ENCODE measurements at regions not wholly inside any gene's neighbourhood (a gene's known extent, or its start where the extent isn't known, plus 50 kb on each side); places are given as distances from the start of the nearest gene placed in this dataset.
"Not testable (repeated sequence)": the region's sequence is repeated elsewhere in the genome, so short reads cannot be mapped to it uniquely, and the experiment has no call there.

DNA sequence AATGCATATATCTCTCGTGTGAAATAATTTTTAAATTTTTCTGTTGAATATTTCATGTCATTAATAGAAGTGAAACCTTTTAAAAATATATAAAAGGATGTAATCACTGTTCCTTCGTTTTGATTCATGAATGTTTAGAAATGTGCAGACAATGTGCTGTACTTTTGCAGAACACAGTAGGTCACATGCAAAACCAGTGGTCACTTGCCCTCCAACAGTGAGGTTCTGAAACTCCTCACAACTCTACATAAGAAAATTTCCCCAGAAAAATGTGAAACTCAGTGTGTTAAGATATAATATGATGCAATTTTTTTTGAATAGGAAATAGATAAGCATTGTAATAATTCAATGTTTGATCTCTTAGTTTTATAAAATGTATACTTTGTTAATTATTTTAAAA lies 747.7 kb upstream of the CDH18 start:
- not testable (repeated sequence) for H3K36me3 Mint-ChIP-seq (ENCODE audit: low read depth, unreplicated experiment); DNase-seq (ENCODE audit: low spot score); H3K9me3 Mint-ChIP-seq (ENCODE audit: unreplicated experiment); H3K27me3 Mint-ChIP-seq (ENCODE audit: unreplicated experiment); H3K4me3 Mint-ChIP-seq (ENCODE audit: unreplicated experiment); H3K4me1 Mint-ChIP-seq (ENCODE audit: unreplicated experiment); H3K27ac Mint-ChIP-seq (ENCODE audit: unreplicated experiment)

- not testable (repeated sequence) for H3K36me3 Mint-ChIP-seq (ENCODE audit: low read depth, unreplicated experiment); H3K4me1 Mint-ChIP-seq (ENCODE audit: unreplicated experiment); H3K4me3 Mint-ChIP-seq (ENCODE audit: unreplicated experiment); H3K27ac Mint-ChIP-seq (ENCODE audit: unreplicated experiment); H3K9me3 Mint-ChIP-seq (ENCODE audit: unreplicated experiment); DNase-seq (ENCODE audit: low spot score); H3K27me3 Mint-ChIP-seq (ENCODE audit: unreplicated experiment)
Measured at GRCh38 chr5:20732223-20732622, 744.2 kb upstream of the CDH18 start.

DNA sequence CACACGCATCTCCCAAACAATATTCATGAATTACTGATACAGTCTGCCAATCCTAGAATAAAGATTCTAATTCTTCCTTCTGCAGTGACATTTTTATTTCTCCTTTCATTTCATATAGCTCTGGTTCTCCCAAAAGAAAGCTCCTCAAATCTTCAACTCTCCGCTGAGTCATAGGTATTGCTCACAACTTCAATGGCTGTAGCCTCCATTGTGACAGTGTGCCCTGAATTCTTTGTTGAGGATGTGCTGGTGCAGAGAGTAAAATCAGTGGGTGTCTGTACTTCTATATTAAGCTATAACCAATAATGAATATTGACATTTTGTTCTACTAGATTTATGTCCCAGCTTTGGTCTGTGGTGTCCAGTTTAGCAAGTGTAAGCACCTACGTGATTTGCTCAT lies 733.3 kb upstream of the CDH18 start:
- H3K4me3 Mint-ChIP-seq (ENCODE audit: unreplicated experiment); H3K4me1 Mint-ChIP-seq (ENCODE audit: unreplicated experiment); H3K9me3 Mint-ChIP-seq (ENCODE audit: unreplicated experiment); H3K27ac Mint-ChIP-seq (ENCODE audit: unreplicated experiment); DNase-seq (ENCODE audit: low spot score); H3K27me3 Mint-ChIP-seq (ENCODE audit: unreplicated experiment); H3K36me3 Mint-ChIP-seq (ENCODE audit: low read depth, unreplicated experiment): not testable (repeated sequence)

DNA sequence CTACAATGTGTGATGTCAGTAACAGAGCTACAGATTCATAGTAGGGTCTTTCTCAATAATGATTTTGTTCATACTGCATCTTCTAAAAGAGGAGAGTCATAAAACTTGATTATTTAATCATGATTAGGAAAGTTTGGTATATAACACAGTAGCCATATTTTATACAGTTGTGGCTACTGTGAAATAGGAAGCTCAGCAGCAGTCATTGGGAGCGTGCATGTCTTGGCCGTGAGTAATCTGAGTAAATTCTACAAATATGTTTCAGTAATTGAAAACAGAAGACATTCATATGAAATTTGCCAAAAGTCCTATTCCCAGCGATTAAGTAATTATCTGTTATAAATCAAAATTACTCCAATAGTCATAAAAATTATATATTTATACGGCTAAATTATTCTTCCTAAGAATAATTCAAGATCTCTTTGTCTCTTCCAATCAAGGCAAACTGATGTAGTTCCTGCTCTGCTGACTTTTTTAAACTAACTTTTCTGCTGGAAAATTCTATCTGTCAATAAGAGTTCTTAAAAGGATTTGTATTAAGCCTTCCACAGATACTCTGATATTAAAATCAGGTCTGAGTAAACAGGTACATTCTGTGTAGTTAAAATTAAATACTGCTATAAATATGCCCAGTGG lies 723.6 kb upstream of the CDH18 start:
- H3K27me3 Mint-ChIP-seq (ENCODE audit: unreplicated experiment); H3K9me3 Mint-ChIP-seq (ENCODE audit: unreplicated experiment); H3K4me1 Mint-ChIP-seq (ENCODE audit: unreplicated experiment); H3K36me3 Mint-ChIP-seq (ENCODE audit: low read depth, unreplicated experiment); H3K27ac Mint-ChIP-seq (ENCODE audit: unreplicated experiment); DNase-seq (ENCODE audit: low spot score); H3K4me3 Mint-ChIP-seq (ENCODE audit: unreplicated experiment): not testable (repeated sequence)

DNA sequence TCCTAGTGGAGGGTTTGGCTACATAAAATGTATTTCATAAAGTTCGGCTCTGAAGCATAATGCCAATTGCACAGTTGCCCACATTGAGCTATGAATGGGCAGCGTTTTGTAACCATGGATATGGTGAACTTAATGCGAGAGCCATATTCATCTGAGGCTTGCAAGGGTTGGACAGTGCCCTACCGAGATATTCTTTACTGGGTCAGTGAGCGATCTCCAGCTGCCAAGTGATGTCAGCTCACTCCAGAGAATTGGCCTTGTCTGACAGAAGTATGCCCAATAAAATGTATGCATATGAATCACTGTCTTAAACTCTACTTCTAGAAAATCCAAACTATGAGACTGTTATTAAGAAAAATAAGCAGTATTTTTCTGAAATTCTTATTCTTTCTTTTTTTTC lies 719.6 kb upstream of the CDH18 start:
- not testable (repeated sequence) for H3K27ac Mint-ChIP-seq (ENCODE audit: unreplicated experiment); H3K4me1 Mint-ChIP-seq (ENCODE audit: unreplicated experiment); DNase-seq (ENCODE audit: low spot score); H3K9me3 Mint-ChIP-seq (ENCODE audit: unreplicated experiment); H3K4me3 Mint-ChIP-seq (ENCODE audit: unreplicated experiment); H3K36me3 Mint-ChIP-seq (ENCODE audit: low read depth, unreplicated experiment); H3K27me3 Mint-ChIP-seq (ENCODE audit: unreplicated experiment)

- Mint-ChIP-seq H3K4me1 (ENCODE audit: unreplicated experiment) (no peaks in the 10 kb centered on the region), H3K36me3 (ENCODE audit: low read depth, unreplicated experiment) (no peaks in the 10 kb centered on the region), H3K27me3 (ENCODE audit: unreplicated experiment) (no peaks in the 10 kb centered on the region), H3K27ac (ENCODE audit: unreplicated experiment) (no peak overlapping the region), H3K9me3 (ENCODE audit: unreplicated experiment) (no peaks in the 10 kb centered on the region), H3K4me3 (ENCODE audit: unreplicated experiment) (no peak overlapping the region)
- TF ChIP-seq, protein P1, sequence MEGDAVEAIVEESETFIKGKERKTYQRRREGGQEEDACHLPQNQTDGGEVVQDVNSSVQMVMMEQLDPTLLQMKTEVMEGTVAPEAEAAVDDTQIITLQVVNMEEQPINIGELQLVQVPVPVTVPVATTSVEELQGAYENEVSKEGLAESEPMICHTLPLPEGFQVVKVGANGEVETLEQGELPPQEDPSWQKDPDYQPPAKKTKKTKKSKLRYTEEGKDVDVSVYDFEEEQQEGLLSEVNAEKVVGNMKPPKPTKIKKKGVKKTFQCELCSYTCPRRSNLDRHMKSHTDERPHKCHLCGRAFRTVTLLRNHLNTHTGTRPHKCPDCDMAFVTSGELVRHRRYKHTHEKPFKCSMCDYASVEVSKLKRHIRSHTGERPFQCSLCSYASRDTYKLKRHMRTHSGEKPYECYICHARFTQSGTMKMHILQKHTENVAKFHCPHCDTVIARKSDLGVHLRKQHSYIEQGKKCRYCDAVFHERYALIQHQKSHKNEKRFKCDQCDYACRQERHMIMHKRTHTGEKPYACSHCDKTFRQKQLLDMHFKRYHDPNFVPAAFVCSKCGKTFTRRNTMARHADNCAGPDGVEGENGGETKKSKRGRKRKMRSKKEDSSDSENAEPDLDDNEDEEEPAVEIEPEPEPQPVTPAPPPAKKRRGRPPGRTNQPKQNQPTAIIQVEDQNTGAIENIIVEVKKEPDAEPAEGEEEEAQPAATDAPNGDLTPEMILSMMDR (IDR thresholded peaks at IDR 0.05; ENCODE audit: unreplicated experiment), result no peak
- no peak for DNase-seq (ENCODE audit: low spot score)
Measured at GRCh38 chr5:20694121-20694520, 706.1 kb upstream of the CDH18 start.

GRCh38 chr5:20692913-20693312 lies 704.9 kb upstream of the CDH18 start:
- Mint-ChIP-seq H3K27ac (ENCODE audit: unreplicated experiment) (no peak overlapping the region), H3K4me1 (ENCODE audit: unreplicated experiment) (no peaks in the 10 kb centered on the region), H3K9me3 (ENCODE audit: unreplicated experiment) (no peaks in the 10 kb centered on the region), H3K36me3 (ENCODE audit: low read depth, unreplicated experiment) (no peaks in the 10 kb centered on the region), H3K27me3 (ENCODE audit: unreplicated experiment) (no peaks in the 10 kb centered on the region), H3K4me3 (ENCODE audit: unreplicated experiment) (no peak overlapping the region)
- TF ChIP-seq, protein P1 (IDR thresholded peaks at IDR 0.05; ENCODE audit: unreplicated experiment), result no peak
- DNase-seq (ENCODE audit: low spot score), result no peak
